ENCODE measurements at regions not wholly inside any gene's neighbourhood (a gene's known extent, or its start where the extent isn't known, plus 50 kb on each side); places are given as distances from the start of the nearest gene placed in this dataset.

DNA sequence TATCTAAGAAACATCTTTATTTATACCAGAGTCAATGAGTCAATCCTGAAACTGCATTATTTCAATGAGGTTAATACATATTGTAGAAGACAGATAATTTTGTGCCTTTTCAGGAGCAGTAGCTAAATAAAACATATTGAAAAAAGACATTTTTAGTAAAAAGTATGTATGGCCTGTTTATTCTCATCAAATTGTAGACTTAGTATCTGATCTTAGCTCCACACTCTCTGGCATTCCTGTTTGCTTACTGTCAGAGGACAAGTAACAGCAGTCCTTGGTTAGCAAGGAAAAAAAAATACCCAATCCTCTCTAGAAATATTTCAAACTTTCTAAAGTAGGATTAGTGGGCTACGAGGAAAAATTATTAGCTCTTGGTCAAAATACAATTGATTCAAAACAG is 50.5 kb upstream of the GUCY1A1 start:
- Histone ChIP-seq H3K4me3 (ENCODE audit: low read length) (no peak overlapping the region), H3K27me3 (ENCODE audit: low read depth, low read length) (no peaks in the 10 kb centered on the region), H3K4me1 (ENCODE audit: low read length) (peaks cover 23% of the 10 kb centered on the region), H3K9ac (ENCODE audit: low read length) (no peak overlapping the region), H3K79me2 (ENCODE audit: low read length) (no peaks in the 10 kb centered on the region), H3K36me3 (replicated peaks; ENCODE audit: low read depth, low read length) (no peaks in the 10 kb centered on the region), H3K4me2 (ENCODE audit: low read length) (peak overlapping the region; percentile 56), H4K20me1 (ENCODE audit: insufficient read depth, low read length) (no peaks in the 10 kb centered on the region), H3K9me3 (ENCODE audit: insufficient read depth, low read length) (no peaks in the 10 kb centered on the region), H2AFZ (ENCODE audit: low read depth, low read length) (peak overlapping the region; percentile 17; the same call in 1 of the 2 replicates), H3K27ac (ENCODE audit: low read length) (no peak overlapping the region)
- TF ChIP-seq EZH2phosphoT487 (IDR thresholded peaks at IDR 0.05; ENCODE audit: low read depth) = no peak
- TF ChIP-seq, protein P1, sequence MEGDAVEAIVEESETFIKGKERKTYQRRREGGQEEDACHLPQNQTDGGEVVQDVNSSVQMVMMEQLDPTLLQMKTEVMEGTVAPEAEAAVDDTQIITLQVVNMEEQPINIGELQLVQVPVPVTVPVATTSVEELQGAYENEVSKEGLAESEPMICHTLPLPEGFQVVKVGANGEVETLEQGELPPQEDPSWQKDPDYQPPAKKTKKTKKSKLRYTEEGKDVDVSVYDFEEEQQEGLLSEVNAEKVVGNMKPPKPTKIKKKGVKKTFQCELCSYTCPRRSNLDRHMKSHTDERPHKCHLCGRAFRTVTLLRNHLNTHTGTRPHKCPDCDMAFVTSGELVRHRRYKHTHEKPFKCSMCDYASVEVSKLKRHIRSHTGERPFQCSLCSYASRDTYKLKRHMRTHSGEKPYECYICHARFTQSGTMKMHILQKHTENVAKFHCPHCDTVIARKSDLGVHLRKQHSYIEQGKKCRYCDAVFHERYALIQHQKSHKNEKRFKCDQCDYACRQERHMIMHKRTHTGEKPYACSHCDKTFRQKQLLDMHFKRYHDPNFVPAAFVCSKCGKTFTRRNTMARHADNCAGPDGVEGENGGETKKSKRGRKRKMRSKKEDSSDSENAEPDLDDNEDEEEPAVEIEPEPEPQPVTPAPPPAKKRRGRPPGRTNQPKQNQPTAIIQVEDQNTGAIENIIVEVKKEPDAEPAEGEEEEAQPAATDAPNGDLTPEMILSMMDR (IDR thresholded peaks at IDR 0.05; ENCODE audit: low read depth, low read length) = no peak

DNA sequence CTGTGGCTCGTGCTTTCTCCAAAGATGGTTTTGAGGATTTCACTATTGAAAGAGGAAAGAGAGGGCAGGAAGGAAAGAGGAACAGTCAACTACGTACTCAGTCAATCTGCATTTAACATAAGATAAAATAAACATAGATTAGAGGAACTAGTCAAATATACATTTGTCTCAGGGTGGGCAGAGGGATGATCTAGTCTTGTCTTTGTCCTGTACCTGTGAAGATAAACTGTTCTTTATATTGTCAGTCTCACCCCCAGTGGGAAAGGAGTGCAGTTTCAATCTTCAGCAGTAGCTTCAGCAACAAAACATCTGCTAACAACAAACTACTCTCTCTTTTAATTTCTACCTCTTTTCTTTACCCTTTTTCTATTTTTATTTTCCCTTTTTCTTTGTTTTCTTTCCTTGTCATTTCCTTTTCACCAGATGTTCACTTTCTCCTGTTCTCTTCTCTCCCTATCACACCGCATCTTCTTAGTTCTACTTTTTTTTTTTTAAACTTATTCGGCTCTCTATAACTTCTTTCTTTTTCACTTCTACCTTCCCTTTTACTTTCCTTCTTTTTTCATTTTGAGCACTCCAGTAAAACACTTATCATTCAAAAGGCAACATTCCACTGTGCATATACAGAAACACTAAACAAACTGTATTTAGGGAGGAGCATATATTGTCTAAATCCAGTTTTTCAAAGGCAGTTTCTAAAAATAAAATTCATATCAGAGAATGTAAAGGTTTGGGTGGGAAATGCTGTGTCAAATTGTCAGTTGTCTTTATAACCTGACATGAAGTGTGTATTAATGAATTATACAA is 51.4 kb upstream of the GUCY1A1 start:
- Histone ChIP-seq H3K4me3 (ENCODE audit: low read length) (peak overlapping the region; percentile 28), H3K4me1 (ENCODE audit: low read length) (peaks cover 17% of the 10 kb centered on the region), H3K9me3 (ENCODE audit: insufficient read depth, low read length) (no peaks in the 10 kb centered on the region), H2AFZ (ENCODE audit: low read depth, low read length) (peak overlapping the region; percentile 17), H3K27ac (ENCODE audit: low read length) (no peak overlapping the region), H3K4me2 (ENCODE audit: low read length) (peak overlapping the region; percentile 56), H3K36me3 (replicated peaks; ENCODE audit: low read depth, low read length) (no peaks in the 10 kb centered on the region), H3K27me3 (ENCODE audit: low read depth, low read length) (no peaks in the 10 kb centered on the region), H3K9ac (ENCODE audit: low read length) (no peak overlapping the region), H3K79me2 (ENCODE audit: low read length) (no peaks in the 10 kb centered on the region), H4K20me1 (ENCODE audit: insufficient read depth, low read length) (no peaks in the 10 kb centered on the region)
- TF ChIP-seq, protein P1 (IDR thresholded peaks at IDR 0.05; ENCODE audit: low read depth, low read length) = no peak
- no peak for TF ChIP-seq EZH2phosphoT487 (IDR thresholded peaks at IDR 0.05; ENCODE audit: low read depth)

DNA sequence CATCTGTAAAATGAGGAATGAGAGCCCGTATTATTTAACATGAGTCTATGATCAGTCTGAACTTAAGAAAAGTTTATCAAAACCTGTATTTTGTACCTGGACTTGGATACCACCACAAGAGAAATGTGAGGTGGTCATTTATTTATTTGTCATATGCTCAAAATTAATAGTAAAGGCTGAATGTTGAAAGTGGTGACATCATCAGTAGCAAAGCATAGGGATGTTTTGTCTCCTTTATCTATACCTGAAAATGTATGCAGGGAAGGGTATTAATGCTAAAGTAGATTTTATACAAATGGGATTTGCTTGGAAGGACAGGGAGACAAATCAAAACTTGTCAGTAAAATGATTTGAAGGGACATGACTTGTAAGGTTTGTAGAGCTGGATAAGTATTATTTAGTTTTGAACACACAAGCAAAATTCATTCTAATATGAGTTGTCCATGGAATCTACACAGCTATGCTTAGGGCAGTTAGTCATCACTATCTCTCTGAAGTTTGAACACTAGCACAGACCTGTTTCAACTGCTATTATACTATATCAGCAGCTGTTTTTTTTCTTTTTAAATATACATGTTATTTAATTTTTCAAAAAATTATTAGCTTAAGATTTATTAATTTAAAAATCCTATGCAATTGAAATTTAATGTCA is 52.4 kb upstream of the GUCY1A1 start:
- H3K4me2 ChIP-seq (ENCODE audit: low read length) = no peak overlapping the region
- H3K9ac ChIP-seq (ENCODE audit: low read length) = no peak overlapping the region
- no peak for TF ChIP-seq EZH2phosphoT487 (IDR thresholded peaks at IDR 0.05; ENCODE audit: low read depth)
- TF ChIP-seq, protein P1 (IDR thresholded peaks at IDR 0.05; ENCODE audit: low read depth, low read length) = no peak
- no peaks in the 10 kb centered on the region for H3K27me3 ChIP-seq (ENCODE audit: low read depth, low read length)
- H3K79me2 ChIP-seq (ENCODE audit: low read length) = no peaks in the 10 kb centered on the region
- no peaks in the 10 kb centered on the region for H3K36me3 ChIP-seq (replicated peaks; ENCODE audit: low read depth, low read length)
- no peak overlapping the region for H2AFZ ChIP-seq (ENCODE audit: low read depth, low read length)
- H3K9me3 ChIP-seq (ENCODE audit: insufficient read depth, low read length) = no peaks in the 10 kb centered on the region
- H4K20me1 ChIP-seq (ENCODE audit: insufficient read depth, low read length) = no peaks in the 10 kb centered on the region
- H3K4me1 ChIP-seq (ENCODE audit: low read length) = peaks cover 28% of the 10 kb centered on the region
- no peak overlapping the region for H3K27ac ChIP-seq (ENCODE audit: low read length)
- H3K4me3 ChIP-seq (ENCODE audit: low read length) = no peak overlapping the region

DNA sequence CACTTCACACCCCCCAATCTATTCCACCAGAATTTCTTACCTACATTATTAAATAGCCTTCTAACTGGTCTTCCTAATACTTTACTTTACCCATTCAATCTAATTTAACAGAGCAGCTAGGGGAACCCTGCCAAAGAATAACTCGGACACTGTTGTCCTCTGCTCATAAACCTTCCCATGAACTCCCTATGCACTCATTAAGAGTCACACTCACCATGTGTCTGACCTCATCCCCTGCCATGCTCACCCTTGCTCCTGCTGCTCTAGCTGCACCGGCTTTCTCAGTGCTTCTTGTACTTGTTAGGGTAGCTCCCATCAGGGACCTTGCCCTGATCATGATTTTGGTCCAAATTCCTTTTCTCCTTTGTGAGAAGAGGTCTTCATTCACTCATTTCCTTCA is 54.6 kb upstream of the GUCY1A1 start:
- Histone ChIP-seq H3K79me2 (ENCODE audit: low read length) (no peaks in the 10 kb centered on the region), H3K27ac (ENCODE audit: low read length) (no peak overlapping the region), H3K4me3 (ENCODE audit: low read length) (no peak overlapping the region), H3K4me1 (ENCODE audit: low read length) (peaks cover 31% of the 10 kb centered on the region), H3K4me2 (ENCODE audit: low read length) (no peak overlapping the region), H4K20me1 (ENCODE audit: insufficient read depth, low read length) (no peaks in the 10 kb centered on the region), H2AFZ (ENCODE audit: low read depth, low read length) (no peak overlapping the region), H3K9ac (ENCODE audit: low read length) (no peak overlapping the region), H3K27me3 (ENCODE audit: low read depth, low read length) (no peaks in the 10 kb centered on the region), H3K9me3 (ENCODE audit: insufficient read depth, low read length) (no peaks in the 10 kb centered on the region), H3K36me3 (replicated peaks; ENCODE audit: low read depth, low read length) (no peaks in the 10 kb centered on the region)
- TF ChIP-seq, protein P1 (IDR thresholded peaks at IDR 0.05; ENCODE audit: low read depth, low read length) = no peak
- no peak for TF ChIP-seq EZH2phosphoT487 (IDR thresholded peaks at IDR 0.05; ENCODE audit: low read depth)
